Hypothalamus (tissue), 51 donors: ENCODE measurements at regions not wholly inside any gene's neighbourhood (a gene's known extent, or its start where the extent isn't known, plus 50 kb on each side); places are given as distances from the start of the nearest gene placed in this dataset.

Source experiments
- DNase-seq, 51 donors: peaks; one replicate each; lab custom pipeline; 2025; lab: John Stamatoyannopoulos, UW

DNA sequence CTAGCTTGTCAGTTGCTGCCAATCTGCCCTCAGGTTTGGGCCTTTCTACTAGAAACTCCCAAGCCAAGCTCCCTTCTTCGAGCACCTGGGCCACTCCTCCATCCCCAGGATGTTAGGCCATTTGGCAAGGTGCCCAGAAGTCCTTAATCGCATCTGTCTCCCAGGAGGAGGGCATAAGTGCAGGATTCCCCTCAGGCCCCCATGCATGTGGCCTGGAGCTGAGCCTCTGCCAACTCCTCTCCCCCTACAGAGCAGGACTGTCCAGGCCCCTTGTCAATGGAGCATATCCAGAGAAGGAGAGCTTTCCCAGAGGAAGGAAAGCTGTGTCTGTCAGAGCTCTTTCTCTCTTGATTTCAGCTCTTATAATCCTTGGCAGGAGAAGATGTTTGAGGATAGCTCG, 182.6 kb upstream of the ROPN1 start:
- peak in 1 of 51 donors; percentile 2 for DNase-seq

DNA sequence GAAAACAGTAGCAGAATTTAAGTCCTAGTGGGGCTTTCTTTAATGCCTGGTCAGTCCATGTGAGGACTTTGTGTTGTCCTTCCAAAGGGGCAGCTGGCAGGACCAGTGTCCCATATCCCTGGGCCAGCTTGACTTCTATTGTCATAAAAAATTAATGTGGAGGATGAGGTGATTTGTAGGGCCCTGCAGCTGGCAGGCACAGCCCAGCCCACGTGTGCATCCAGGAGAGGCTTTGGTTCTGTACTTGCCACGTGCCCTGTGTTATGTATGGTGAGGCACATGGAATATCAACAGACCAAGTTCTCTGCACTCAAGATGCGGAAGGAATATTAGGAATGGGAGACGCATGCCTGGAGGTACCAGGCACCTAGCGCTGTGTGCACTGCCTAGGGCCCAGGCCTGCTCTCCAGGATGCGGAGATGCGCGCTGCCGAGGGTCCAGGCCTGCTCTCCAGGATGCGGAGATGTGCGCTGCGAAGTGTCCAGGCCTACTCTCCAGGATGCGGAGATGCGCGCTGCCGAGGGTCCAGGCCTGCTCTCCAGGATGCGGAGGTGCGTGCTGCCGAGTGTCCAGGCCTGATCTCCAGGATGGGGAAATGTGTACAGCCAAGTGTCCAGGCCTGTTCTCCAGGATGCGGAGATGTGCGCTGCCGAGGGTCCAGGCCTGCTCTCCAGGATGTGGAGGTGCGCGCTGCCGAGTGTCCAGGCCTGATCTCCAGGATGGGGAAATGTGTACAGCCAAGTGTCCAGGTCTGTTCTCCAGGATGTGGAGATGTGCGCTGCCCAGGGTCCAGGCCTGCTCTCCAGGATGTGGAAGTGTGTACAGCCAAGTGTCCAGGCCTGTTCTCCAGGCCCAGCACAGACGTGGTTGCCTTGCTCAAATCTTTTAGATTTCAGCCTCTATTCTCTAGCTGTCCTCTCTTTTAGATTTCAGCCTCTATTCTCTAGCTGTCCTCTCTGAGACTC, 183.3 kb upstream of the ROPN1 start:
- DNase-seq: no peak

DNA sequence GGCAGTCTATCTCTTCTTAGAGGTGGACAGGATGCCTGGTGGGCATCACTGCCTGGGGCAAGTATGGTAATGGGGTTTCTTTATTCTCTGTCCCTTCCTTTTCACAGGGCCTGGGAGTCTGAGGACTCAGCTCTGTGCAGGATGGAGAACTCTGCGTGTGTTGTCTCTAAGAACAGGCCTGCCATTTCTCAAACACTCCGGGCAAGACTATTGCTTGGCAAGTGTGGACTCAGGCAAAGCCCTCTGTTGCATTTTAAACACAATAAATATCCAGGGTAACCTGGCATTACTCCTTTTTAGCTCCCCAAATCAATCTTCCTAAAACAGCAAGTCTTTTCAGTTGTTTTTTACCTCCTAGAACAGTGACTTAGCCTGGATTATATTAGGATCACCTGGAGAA, 185.1 kb upstream of the ROPN1 start:
- DNase-seq: peak in 4 of 51 donors; percentile 3 to 12 (median 9)

DNA sequence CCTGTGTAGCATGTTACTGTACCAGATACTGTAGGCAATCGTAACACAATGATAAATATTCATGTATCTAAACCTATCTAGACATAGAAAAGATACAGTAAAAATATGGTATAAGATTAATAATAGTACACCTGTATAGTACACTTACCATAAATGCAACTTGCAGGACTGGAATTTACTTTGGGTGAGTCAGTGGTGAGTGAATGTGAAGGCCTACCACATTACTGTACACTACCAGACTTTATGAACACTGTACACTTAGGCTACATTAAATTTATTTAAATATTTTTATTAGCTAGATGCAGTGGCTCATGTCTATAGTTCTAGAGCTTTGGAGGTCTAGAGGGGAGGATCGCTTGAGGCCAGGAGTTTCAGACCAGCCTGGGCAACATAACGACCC, 186.6 kb upstream of the ROPN1 start:
- no peak for DNase-seq

DNA sequence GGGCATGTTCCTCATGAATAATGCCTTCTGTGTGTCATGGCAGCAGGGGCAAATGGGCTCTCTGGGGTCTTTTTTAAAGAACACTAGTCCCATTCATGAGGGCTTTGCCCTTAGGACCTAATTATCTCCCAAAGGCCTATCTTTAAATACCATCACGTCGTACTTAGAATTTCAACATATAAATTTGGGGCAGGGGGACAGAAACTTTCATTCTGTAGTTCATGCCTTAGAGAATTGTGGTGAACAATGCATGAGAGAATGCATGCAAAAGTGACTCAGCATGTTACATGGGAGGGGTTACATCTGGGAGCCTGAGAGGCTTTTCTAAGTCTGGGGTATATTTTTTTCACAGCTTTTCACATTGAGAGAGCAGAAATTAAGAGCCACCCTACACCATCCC, 208.5 kb upstream of the ROPN1 start:
- no peak for DNase-seq

DNA sequence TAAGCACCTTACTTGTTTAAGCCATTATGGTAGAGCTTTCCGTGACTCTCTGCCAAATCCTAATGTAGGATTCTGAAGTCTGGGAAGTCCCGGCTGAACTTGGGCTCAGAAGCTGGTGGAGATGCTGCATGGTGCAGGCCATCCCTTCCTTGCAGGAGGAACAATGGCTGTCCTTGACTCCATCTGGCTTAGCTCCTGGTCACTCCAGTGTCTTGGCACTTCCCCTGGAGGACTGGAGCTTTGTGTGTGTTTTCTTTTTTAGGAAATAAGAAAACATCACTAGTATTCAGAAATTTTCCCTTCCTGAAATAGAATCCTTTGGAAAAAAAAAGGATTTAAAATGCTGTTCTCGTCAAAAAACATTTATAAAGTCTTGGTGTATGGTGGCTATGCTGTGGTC, 209.3 kb upstream of the ROPN1 start:
- DNase-seq: peak in 5 of 51 donors; percentile 1 to 34 (median 7)

DNA sequence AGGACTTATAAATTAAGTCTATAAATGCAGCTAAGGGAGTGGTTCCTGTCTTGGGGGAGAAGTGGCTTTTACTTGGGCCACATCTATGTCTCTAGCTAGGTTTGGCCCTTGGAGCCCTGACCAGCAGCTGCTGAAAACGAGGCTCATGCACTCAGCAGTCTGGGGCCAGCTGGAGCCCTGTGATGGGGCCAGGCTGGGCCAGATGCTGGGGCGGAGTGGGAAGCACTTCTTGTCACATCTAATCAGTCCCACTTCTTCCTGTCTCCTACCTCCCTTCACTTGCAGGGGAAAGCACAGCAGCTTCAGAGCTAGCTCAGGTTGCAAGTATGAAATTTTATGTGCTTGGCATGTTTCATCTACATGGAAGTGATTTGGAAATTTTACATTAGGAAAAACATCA, 209.9 kb upstream of the ROPN1 start:
- DNase-seq: no peak

DNA sequence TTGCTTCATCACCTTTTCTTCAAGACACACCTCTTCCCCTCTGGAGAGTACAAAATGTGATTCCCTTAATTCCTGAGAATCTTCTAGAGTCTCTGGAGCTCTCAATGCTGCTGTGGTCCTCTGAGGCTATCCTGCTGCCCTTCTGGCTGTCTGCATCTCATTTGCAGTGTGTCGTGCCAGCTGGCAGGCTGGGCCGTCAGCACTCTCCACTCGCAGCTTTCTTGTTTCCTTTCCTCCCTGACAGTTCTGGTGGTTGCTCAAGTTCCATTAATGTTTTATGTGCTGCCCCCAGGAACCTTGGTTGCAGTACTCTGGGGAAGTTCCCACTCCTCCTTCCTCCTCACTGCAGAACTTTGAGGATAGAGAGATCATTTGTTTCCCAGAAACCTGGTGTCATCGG, 210.8 kb upstream of the ROPN1 start:
- peak in 27 of 51 donors; percentile 4 to 64 (median 29) for DNase-seq

DNA sequence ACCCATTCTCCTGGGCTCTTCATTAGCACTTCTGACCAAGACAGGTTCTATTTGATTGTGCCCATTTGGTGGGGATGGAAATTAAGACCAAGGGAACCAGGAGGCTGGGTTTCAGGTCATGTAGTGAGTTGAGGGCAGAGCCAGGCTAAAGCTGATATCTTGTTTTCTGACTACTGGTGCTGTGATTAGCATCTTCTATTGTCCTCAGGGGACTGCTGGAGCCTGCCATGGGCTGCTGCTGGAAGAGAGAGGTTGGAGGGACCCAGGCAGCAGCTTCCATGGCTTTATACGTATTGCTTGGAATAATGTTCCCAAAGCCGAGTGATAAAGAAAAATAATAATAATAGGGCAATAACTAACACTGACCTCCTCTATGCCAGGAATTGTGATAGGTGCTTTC, 211.4 kb upstream of the ROPN1 start:
- no peak for DNase-seq

DNA sequence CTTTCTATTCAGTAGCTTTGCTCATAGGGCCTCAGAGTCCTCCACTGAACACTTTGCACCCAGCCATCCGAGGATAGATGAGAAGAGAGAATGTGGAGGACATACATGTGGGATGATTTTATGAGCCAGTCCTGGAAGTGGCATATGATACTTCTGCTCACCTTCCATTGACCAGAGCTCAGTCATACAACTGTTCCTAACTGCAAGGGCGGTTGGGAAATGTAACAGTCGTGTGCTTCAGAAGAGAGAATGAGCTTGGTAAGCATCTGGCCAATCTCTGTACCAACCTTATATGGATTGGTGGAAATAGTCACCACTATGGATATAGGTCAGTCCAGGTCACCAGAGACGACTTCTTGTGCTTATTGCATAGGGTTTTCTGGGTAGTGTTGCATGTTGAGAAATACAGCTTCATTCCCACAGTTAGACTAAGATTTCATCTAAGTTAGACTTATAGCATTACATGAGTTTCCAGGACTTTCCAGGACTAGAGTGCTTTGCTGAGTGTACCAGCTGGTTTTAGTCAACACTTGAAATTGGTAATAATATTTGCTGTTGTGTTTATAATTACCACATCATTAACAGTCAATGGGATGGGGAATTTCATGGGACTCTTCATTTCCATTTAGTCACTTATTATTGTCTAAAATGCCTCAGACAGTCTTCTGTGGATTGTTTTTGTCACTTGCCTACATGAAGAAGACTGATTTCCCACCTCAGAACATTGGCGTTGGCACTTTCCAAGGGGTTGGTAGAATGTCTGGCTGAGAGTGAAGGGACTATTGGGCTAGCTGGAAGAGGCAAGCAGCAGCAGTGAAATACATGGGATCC, 214.5 kb upstream of the ROPN1 start:
- no peak for DNase-seq

DNA sequence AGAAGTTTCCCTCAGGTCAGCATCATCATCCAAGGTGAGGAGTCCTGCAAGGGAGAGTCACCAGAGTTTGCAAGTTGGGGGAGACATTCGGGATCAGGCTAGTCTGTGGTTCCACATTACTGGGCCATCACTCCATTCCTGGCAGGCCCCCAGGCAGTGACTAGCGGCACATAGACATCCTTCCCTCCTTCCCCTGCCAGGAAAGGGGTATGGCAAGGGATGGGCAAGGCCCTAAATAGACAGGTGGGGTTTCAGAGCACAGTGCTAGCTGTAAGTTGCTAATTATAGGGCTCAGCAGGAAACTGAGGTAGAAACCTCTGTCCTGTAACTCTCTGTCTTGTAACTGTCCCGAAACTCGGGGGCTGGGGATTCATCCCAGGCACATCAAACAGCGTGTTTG, 215.2 kb upstream of the ROPN1 start:
- DNase-seq: no peak

DNA sequence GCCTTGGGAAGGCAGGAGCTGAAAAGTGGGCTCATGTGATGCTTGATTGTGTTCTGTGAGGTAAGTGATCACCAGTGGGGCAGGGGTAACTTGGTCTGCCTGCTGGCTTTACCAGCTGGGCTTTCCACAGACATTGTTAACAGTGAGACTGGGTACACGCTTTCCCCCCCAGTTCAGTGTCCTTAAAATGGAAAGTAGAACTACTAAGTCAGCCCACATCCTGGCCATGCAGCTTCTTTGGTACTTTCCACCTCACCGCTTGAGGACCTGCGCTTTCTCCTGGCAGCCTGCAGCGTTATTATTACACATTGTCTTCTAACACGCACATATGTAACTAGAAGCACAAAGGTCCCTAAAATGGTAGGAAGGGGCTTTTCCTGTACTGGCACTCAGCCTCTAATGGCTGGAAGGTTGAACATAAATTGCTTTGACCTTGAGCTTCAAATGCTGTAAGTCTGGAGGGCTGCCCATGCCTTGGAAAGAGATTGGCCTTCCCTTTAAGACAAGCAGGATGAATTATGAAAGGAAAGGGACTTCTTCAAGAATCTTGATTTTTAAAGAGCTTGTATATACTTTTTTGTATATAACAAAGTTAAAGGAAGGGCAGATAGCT, 216.1 kb upstream of the ROPN1 start:
- DNase-seq: no peak

DNA sequence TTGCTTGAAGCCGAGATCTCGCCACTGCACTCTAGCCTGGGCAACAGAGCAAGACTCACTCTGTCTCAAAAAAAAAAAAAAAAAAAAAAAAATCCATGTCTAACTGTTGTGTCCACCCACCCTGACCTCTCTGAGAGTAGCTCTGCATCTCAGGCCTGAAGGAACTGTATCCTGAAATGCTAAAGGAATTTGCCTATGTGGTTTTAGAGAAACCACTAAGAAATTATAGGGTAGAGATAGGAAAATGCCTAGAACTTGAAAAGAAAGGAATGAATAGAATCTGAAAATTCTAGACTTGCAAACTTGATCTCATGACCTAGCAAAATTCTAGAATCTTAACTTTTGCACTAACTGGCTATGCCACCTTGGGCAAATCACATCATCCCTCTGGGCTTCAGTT, 217.5 kb upstream of the ROPN1 start:
- no peak for DNase-seq

DNA sequence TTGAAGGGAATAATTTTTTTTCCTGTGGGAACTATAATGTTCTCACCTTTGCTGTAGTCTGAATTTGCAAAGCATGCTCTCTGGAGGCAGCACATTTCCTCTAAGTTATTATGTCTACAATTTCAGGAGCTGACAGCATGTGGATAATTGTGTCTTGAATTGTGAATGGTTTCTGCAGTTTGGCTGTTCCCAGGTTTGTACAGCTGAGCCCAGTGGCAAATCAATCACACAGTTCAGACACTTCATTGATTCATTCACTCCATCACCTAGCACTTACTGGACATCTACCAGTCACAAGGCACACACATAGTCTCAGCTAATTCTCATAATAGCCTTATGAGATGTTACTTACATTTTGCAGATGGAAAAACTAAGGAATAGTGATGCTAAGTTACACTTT, 219.0 kb upstream of the ROPN1 start:
- DNase-seq: no peak

DNA sequence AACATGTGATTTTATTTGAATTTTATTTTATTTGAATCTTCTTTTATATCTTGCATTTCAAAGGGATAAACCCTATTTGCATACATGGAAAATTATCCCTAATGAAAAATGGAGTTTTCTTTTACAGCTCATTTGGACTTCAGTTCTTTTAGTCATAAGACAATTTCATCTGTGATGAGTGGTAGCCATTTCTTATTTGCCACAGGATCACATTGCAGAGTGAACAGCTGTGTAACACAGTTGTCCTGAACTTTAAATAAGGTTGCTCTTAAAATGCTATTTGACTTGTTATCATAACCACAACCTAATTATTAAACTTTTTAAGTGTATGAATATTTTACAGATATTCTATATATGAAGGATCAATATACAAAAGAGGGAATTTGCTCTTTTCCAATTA, 221.7 kb upstream of the ROPN1 start:
- no peak for DNase-seq

DNA sequence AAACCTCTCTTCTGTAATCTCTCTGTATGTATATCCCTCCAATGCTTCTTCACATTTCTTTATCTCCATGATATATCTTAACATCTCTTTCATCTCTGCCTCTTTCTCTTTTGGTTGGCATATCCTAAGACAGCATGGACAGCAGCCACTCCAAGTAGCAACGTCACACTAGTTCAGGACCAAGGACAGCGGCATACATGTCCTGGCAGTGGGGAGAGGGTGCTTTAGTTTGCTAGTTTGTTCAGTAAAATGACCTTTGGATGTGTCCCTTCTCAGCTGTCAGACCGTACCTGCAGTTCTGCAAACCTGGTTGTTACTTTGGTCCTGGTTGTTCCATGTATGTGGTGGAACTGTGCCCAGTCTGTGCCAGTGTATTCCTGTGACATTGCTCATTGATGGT, 225.6 kb upstream of the ROPN1 start:
- peak in 1 of 51 donors; percentile 7 for DNase-seq

DNA sequence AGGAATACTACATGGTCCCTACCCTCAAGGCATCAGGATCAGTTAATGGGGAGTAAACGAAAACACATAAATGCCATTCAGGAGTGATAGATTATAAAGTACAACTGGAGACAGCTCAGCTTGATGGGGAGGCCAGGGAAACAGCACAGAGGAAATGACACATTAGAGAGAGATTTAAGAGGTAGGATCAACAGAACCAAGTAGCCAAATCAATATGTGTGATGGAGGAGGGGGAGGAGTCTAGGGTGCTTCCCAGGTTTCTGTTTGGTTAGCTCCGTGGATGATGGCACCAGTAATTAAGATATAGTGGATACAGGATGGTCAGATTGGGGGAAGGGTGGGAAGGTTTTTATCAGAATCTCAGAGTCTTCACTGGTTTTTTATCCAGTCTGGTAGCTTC, 229.5 kb upstream of the ROPN1 start:
- DNase-seq: no peak

DNA sequence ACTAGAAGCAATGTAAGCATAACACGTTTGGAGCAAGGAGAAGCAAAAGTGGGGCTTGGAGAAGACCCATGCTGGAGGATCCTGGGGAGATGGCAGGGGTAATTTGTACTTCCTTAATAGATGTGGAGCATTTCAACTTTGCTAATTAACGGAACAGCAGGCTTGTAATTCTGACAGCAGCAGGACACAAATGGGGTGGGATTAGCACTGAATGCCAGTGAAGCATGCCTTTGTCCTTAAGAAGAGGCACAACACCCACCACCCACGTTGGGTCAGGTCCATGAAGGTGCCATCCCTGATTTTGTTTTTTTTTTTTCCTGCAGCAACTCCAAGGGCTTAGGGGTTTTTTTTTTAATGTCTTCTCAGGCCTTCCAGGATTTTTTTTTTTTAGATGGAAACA, 231.9 kb upstream of the ROPN1 start:
- DNase-seq: no peak

DNA sequence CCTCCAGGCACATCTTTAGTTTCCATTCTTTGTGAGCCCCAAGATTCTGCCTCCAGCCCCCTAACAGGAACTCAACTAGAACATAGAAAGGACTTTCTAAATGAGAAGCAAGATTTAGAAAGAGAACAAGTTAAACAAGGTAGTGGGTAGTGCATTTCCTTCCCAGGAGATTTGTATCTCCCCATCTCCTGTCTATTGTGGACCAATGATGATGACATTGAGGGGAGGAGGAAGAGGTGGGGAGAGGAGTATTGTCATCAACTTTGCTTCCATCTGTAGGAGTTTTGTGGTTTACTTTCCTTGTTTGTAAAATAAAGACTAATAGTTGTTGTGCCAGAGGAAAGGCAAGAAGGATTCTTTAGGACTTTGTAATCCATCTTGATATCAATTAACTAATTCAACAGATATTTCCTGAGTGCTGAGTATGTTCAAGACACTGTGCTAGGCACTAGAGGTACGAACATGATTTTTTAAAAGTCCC, 235.3 kb upstream of the ROPN1 start:
- no peak for DNase-seq

DNA sequence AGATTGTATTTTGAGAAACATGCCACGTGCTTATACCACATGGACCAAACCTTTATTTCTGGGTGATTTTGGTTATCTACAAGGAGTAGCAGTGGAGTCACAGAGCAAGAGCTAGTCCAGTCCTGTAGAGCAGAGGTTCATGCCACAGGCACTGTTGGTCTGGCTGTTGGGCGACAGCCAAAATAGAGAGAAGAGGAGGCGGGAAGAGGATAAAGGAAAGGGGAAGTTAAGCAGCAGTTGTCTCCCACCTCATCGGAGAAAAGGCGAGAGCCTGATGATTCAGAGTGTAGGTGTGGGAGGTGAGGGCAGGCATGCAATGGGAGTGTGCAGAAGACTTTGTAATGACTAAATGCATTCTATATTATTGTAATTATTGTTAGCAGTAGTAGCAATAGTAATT, 237.5 kb upstream of the ROPN1 start:
- DNase-seq: peak in 3 of 51 donors; percentile 4 to 40 (median 30)

DNA sequence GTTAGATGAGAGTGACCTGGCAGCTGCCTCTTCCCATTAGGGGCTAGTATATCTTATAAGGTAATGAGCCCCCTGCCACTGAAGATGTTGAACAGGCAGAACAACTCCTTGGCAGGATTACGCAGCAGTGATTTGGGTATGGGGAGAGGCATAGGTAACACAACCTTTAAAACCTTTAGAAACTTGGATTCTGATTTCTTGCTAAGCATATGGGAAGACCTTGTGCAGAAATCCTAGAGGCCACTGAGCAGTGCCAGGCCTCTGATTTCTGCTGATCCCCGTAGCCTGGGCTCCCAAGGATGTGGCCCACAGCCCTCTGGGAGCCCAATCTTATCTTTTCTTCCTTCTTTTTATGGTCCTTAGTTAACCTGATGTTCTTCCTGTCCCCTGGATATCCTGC, 237.9 kb upstream of the ROPN1 start:
- DNase-seq: no peak
